Adrenal gland (tissue), 9 donors: ENCODE measurements at regions not wholly inside any gene's neighbourhood (a gene's known extent, or its start where the extent isn't known, plus 50 kb on each side); places are given as distances from the start of the nearest gene placed in this dataset.

Experiments
- DNase-seq, 7 donors: peaks; one replicate each; pipeline ENCODE4 v3.0.0-alpha.2; 2019 to 2020
- H3K27ac ChIP-seq, 5 donors: fragments of 200-600 bp; sonication (generic) in 4 of 5; 1 replicate in 3 of 5; 2 replicates in 2 of 5; pipeline versions ENCODE4 v1.5.1 to v1.8.0; 2016 to 2020; ENCODE audit warnings: mild to moderate bottlenecking in 1 of 5
- H3K27me3 ChIP-seq: fragments of 200-600 bp; 2 replicates; pipeline ENCODE4 v1.8.0; 2021
- H3K36me3 ChIP-seq, 2 donors: fragments of 200-600 bp; replicated peaks in 1 of 2; 1 replicate in 1 of 2; 2 replicates in 1 of 2; pipeline versions ENCODE4 v1.5.1 to v1.8.0; 2018 to 2022
- H3K4me1 ChIP-seq, 2 donors: fragments of 200-600 bp; replicated peaks in 1 of 2; 1 replicate in 1 of 2; 2 replicates in 1 of 2; pipeline versions ENCODE4 v1.5.1 to v1.8.0; 2018 to 2021
- H3K4me3 ChIP-seq, 4 donors: fragments of 200-600 bp; sonication (generic) in 3 of 4; one replicate each; pipeline ENCODE4 v1.5.1; 2016 to 2018
- H3K9me3 ChIP-seq, 3 donors: fragments of 200-600 bp; sonication (generic) in 1 of 3; replicated peaks in 1 of 3; 1 replicate in 2 of 3; 2 replicates in 1 of 3; pipeline versions ENCODE4 v1.5.1 to v1.8.0; 2016 to 2021
- POLR2A ChIP-seq, 2 donors: fragments of 450-650 bp; IDR thresholded peaks; one replicate each; pipeline ENCODE4 v1.6.1; 2017; ENCODE audit warnings: antibody characterized with exemption in 2 of 2, mild to moderate bottlenecking in 2 of 2, moderate library complexity in 1 of 2
- WGBS, 4 donors: extraction: QIAGEN DNeasy Blood & Tissue Kit in 2 of 4; methylation state at CpG; one replicate each; pipeline versions ENCODE4 v1.1.5 to v1.1.7; 2013 to 2017; 5-methylcytosine and 5-hydroxymethylcytosine counted together
- intact Hi-C, 2 donors: fragments of 100-400 bp; cut with DNase I; formaldehyde crosslinking; loops; one replicate each; pipeline versions ENCODE4 v1.14.1 to v1.15.0; 2022 to 2023
- TF ChIP-seq, protein P1 (sequence below), 6 experiments: fragments of 450-650 bp in 4 of 6; fragments of 200-600 bp in 2 of 6; sonication (generic) in 1 of 6; IDR thresholded peaks; 1 replicate in 5 of 6; 2 replicates in 1 of 6; pipeline versions ENCODE4 v1.5.1 to v1.8.0; 2016 to 2021; ENCODE audit warnings: antibody characterized with exemption in 6 of 6, mild to moderate bottlenecking in 2 of 6, moderate library complexity in 1 of 6
- donor health status: healthy with polysubstance abuse.
- donor health status: Bipolar disorder and iron deficiency.
- donor health status: DM: yes; HTN: yes; CAD: no.
- donor health status: DM: no; HTN: no; CAD: no.
- donor health status: DM: no; HTN: no; CAD: no.

DNA sequence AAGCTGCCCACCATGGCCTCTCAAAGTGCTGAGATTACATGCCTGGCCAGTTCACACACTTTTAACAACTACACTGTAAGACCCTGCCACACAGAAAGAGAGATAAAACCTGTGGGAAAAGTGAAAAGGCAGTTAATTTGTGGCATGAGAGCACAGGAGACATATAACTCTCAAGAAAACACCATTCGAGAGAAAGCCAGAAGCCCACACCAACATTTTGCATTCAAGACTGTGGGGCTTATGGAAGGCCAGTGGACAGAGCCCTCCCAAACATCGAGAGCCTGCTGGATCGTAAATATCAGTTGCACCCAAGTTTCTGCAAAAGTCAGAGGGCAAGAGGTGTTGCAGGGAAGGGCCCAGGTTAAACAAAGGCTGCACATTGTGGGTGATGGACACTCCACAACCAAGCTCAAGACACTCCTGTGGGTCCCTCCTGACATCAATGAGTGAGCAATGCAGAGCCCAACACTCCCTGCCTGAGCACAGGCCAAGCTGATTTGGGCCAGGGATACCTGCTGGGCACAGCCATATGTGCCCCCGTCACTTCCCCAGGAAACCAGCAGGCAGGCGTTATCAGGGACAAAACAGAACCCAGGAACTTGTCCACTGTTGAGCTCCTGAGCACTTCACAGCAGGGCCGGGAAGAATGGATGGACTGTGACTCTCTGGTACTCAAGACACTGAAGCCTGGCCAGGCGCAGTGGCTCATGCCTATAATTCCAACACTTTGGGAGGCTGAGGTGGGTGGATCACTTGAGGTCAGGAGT, 114.4 kb downstream of the ZFP36L2 start:
- no peaks in the 10 kb centered on the region for H3K36me3 ChIP-seq
- H3K4me3 ChIP-seq: no peak overlapping the region
- no peak for TF ChIP-seq POLR2A (IDR thresholded peaks at IDR 0.05)
- TF ChIP-seq, protein P1, sequence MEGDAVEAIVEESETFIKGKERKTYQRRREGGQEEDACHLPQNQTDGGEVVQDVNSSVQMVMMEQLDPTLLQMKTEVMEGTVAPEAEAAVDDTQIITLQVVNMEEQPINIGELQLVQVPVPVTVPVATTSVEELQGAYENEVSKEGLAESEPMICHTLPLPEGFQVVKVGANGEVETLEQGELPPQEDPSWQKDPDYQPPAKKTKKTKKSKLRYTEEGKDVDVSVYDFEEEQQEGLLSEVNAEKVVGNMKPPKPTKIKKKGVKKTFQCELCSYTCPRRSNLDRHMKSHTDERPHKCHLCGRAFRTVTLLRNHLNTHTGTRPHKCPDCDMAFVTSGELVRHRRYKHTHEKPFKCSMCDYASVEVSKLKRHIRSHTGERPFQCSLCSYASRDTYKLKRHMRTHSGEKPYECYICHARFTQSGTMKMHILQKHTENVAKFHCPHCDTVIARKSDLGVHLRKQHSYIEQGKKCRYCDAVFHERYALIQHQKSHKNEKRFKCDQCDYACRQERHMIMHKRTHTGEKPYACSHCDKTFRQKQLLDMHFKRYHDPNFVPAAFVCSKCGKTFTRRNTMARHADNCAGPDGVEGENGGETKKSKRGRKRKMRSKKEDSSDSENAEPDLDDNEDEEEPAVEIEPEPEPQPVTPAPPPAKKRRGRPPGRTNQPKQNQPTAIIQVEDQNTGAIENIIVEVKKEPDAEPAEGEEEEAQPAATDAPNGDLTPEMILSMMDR (IDR thresholded peaks at IDR 0.05): no peak
- no peaks in the 10 kb centered on the region for H3K9me3 ChIP-seq
- H3K4me1 ChIP-seq: peaks cover 0 to 32% of the 10 kb centered on the region in 2 donors
- 70 to 91% (median 89%) methylated on average over 4 to 7 of the region's 7 CpGs for WGBS, 4 donors
- H3K27me3 ChIP-seq: no peaks in the 10 kb centered on the region
- intact Hi-C loops: no loop called here
- no peak overlapping the region for H3K27ac ChIP-seq
- DNase-seq: no peak

DNA sequence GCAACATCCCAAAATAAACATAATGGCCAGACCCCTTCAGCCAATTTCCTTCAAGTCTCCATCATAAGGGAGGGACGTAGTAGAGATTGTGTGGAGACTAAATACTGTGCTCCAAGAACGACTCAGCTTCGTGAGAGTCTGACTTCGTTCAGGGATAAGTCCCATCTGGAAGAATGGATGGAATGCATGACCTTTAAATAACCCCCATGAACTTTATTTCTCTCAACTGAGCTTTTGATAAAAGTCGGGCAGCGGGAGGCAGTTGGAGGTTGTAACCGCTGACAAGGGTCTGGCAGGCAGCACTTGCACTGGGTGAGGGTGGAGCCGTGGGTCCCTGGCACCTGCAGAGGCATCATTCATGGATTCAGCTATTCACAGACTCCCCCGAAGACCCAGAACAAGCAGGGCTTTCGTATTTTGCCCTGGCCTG, 115.9 kb downstream of the ZFP36L2 start:
- TF ChIP-seq POLR2A (IDR thresholded peaks at IDR 0.05): no peak
- TF ChIP-seq, protein P1 (IDR thresholded peaks at IDR 0.05): no peak
- intact Hi-C loops: no loop called here
- Histone ChIP-seq H3K27ac (peak overlapping the region in 3 of 5 donors; percentile 23 to 72 (median 71)), H3K4me1 (peaks cover 0 to 45% of the 10 kb centered on the region in 2 donors), H3K36me3 (no peaks in the 10 kb centered on the region), H3K9me3 (no peaks in the 10 kb centered on the region), H3K27me3 (no peaks in the 10 kb centered on the region), H3K4me3 (no peak overlapping the region)
- DNase-seq: peak in 3 of 7 donors; percentile 22 to 61 (median 45)
- 38 to 42% (median 40%) methylated on average over 8 to 10 of the region's 10 CpGs for WGBS, 4 donors

DNA sequence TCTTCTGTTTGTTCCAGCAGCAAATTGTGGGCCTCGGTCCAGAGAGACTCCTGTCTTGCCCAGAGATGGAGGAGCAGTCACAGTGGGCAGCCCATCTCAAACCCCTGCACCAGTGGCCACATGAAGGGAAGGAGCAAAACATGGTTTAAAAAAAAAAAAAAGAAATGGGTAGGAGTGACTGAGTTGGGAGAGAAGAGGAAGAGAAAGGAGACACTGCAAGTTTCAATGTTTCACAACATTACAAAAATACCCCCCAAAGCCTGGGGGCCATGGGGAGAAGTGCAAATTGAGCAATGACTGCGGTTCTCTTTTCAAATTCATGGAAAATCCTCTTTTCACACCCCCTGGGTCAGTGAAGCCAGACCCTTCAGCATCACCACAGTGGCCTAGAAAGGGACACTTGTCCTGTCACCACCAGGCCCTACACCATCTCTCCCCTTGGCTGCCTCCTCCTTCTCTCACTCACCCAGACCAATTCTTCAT, 117.1 kb downstream of the ZFP36L2 start:
- 71 to 80% (median 76%) methylated on average over 2 of the region's 2 CpGs for WGBS, 4 donors
- Histone ChIP-seq H3K9me3 (no peaks in the 10 kb centered on the region), H3K4me3 (no peak overlapping the region), H3K27me3 (no peaks in the 10 kb centered on the region), H3K4me1 (peaks cover 0 to 46% of the 10 kb centered on the region in 2 donors), H3K27ac (peak overlapping the region in 2 of 5 donors; percentile 71 to 73), H3K36me3 (no peaks in the 10 kb centered on the region)
- intact Hi-C loops: no loop called here
- no peak for TF ChIP-seq POLR2A (IDR thresholded peaks at IDR 0.05)
- TF ChIP-seq, protein P1 (IDR thresholded peaks at IDR 0.05): no peak
- no peak for DNase-seq

DNA sequence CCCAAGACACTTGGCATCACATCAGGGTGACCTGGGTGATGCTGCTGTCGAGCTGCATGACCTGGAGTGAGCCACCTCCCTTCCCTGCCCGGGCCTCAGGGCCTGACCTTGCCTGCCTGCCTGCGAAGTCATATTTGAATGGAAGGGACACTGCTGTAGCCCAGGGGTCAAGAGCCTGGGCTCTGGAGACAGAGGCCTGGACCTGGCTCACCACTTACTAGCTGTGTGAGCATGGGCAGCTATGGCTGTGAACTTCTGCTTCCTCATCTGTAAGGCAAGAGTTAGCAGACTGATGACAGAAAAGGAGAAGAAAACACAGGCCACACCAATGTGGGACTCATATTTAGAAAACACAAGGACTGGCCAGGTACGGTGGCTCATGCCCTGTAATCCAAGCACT, 118.7 kb downstream of the ZFP36L2 start:
- WGBS, 4 donors: 38 to 57% (median 48%) methylated on average over 3 to 4 of the region's 4 CpGs
- Histone ChIP-seq H3K4me1 (peaks cover 0 to 52% of the 10 kb centered on the region in 2 donors), H3K27ac (peak overlapping the region in 3 of 5 donors; percentile 23 to 88 (median 71)), H3K4me3 (no peak overlapping the region), H3K36me3 (no peaks in the 10 kb centered on the region), H3K27me3 (no peaks in the 10 kb centered on the region), H3K9me3 (no peaks in the 10 kb centered on the region)
- intact Hi-C loops: no loop called here
- DNase-seq: peak in 2 of 7 donors; percentile 27 to 48
- no peak for TF ChIP-seq POLR2A (IDR thresholded peaks at IDR 0.05)
- TF ChIP-seq, protein P1 (IDR thresholded peaks at IDR 0.05): no peak
